IMR-90 (cell line): ENCODE measurements at regions not wholly inside any gene's neighbourhood (a gene's known extent, or its start where the extent isn't known, plus 50 kb on each side); places are given as distances from the start of the nearest gene placed in this dataset.

Experiments
- ATAC-seq: fragments of 200-7000 bp; cut with Tn5 transposase; 2 replicates; pipeline ENCODE4 v1.9.1; 2020; ENCODE audit warnings: low read depth, mild to moderate bottlenecking, moderate library complexity
- BruUV-seq: library from RNA; stranded (reverse); fragments of 400-500 nt; replicated peaks from 2 replicates; lab custom pipeline; 2021; lab: Mats Ljungman, UMichigan
- CTCF ChIA-PET: fragments of 300-600 bp; formaldehyde crosslinking; extraction: SDS; loops from one replicate; lab custom pipeline; 2021; ENCODE audit warnings: antibody characterized with exemption; lab: Yijun Ruan, JAX
- POLR2A ChIA-PET: fragments of 300-600 bp; sonication (Branson Sonifier 250); formaldehyde crosslinking; loops from one replicate; lab custom pipeline; 2022; ENCODE audit warnings: antibody characterized with exemption; ENCODE audit not compliant: unreplicated experiment; lab: Charles Lee
- DNase-seq: peaks from one replicate; pipeline ENCODE4 v3.0.0; 2013
- H2AFZ ChIP-seq: replicated peaks from 2 replicates; pipeline ENCODE3; 2013; ENCODE audit warnings: low read length, mild to moderate bottlenecking; ENCODE audit not compliant: poor library complexity
- H2AK5ac ChIP-seq: 2 replicates; pipeline ENCODE4 v1.6.1; 2013; ENCODE audit warnings: low read depth, low read length, inconsistent platforms
- H2AK9ac ChIP-seq: replicated peaks from 2 replicates; pipeline ENCODE3; 2013; ENCODE audit warnings: mild to moderate bottlenecking, low read depth, low read length, moderate library complexity; ENCODE audit not compliant: poor library complexity
- H2BK120ac ChIP-seq: 2 replicates; pipeline ENCODE4 v1.6.1; 2013; ENCODE audit warnings: low read depth, low read length, inconsistent platforms
- H2BK15ac ChIP-seq: 3 replicates; pipeline ENCODE4 v1.6.1; 2013; ENCODE audit warnings: low read depth, low read length, inconsistent platforms
- H2BK20ac ChIP-seq: 2 replicates; pipeline ENCODE4 v1.6.1; 2013; ENCODE audit warnings: low read depth, mild to moderate bottlenecking, inconsistent platforms, low read length, moderate library complexity
- H2BK5ac ChIP-seq: 2 replicates; pipeline ENCODE4 v1.6.1; 2013; ENCODE audit warnings: mild to moderate bottlenecking, low read depth, low read length, inconsistent platforms; ENCODE audit not compliant: poor library complexity, severe bottlenecking
- H3K14ac ChIP-seq: replicated peaks from 2 replicates; pipeline ENCODE4 v1.6.1; 2013; ENCODE audit warnings: low read depth, low read length, inconsistent platforms
- H3K18ac ChIP-seq: 2 replicates; pipeline ENCODE4 v1.6.1; 2013; ENCODE audit warnings: low read depth, low read length, control low read depth
- H3K23ac ChIP-seq: 2 replicates; pipeline ENCODE4 v1.6.1; 2013; ENCODE audit warnings: low read depth, low read length, inconsistent platforms
- H3K27ac ChIP-seq: 2 replicates; pipeline ENCODE4 v1.5.1; 2013; ENCODE audit warnings: mild to moderate bottlenecking, control low read depth, low read length; ENCODE audit not compliant: insufficient read depth
- H3K27me3 ChIP-seq: 2 replicates; pipeline ENCODE4 v1.6.1; 2013; ENCODE audit warnings: low read length; ENCODE audit not compliant: control insufficient read depth, insufficient read depth
- H3K36me3 ChIP-seq: 2 replicates; pipeline ENCODE4 v1.6.1; 2013; ENCODE audit warnings: low read length, mixed read lengths; ENCODE audit not compliant: control insufficient read depth, insufficient read depth
- H3K4ac ChIP-seq: 2 replicates; pipeline ENCODE4 v1.6.1; 2013; ENCODE audit warnings: low read depth, low read length, inconsistent platforms
- H3K4me1 ChIP-seq: 2 replicates; pipeline ENCODE4 v1.6.1; 2013; ENCODE audit warnings: low read length, mixed read lengths; ENCODE audit not compliant: control insufficient read depth, insufficient read depth
- H3K4me2 ChIP-seq: 2 replicates; pipeline ENCODE4 v1.6.1; 2013; ENCODE audit warnings: low read depth, mild to moderate bottlenecking, control low read depth, low read length, moderate library complexity
- H3K4me3 ChIP-seq: 2 replicates; pipeline ENCODE4 v1.5.1; 2013; ENCODE audit warnings: low read depth, mild to moderate bottlenecking, control low read depth, low read length, moderate library complexity; ENCODE audit not compliant: insufficient read depth
- H3K56ac ChIP-seq: 2 replicates; pipeline ENCODE4 v1.6.1; 2013; ENCODE audit warnings: low read length, inconsistent platforms; ENCODE audit not compliant: insufficient read depth; ENCODE audit errors: extremely low read depth
- H3K79me1 ChIP-seq, 2 experiments: 2 replicates each; pipeline ENCODE4 v1.6.1; 2013; ENCODE audit warnings: low read length in 2 of 2, inconsistent platforms in 1 of 2, low read depth in 1 of 2
- H3K9ac ChIP-seq: 2 replicates; pipeline ENCODE4 v1.6.1; 2013; ENCODE audit warnings: low read depth, low read length, control low read depth
- H3K9me1 ChIP-seq: 2 replicates; pipeline ENCODE4 v1.6.1; 2013; ENCODE audit warnings: low read length, inconsistent platforms; ENCODE audit not compliant: insufficient read depth
- H3K9me3 ChIP-seq: 2 replicates; pipeline ENCODE4 v1.6.1; 2013; ENCODE audit warnings: low read length; ENCODE audit not compliant: control insufficient read depth, insufficient read depth
- H4K20me1 ChIP-seq: 2 replicates; pipeline ENCODE4 v1.6.1; 2013; ENCODE audit warnings: low read length, inconsistent platforms; ENCODE audit not compliant: insufficient read depth
- H4K5ac ChIP-seq: 2 replicates; pipeline ENCODE4 v1.6.1; 2013; ENCODE audit warnings: mild to moderate bottlenecking, low read depth, low read length, control low read depth
- H4K8ac ChIP-seq, 2 experiments: 2 replicates each; pipeline ENCODE4 v1.6.1; 2013; ENCODE audit warnings: low read depth in 2 of 2, low read length in 2 of 2, control low read depth in 1 of 2, inconsistent platforms in 1 of 2
- H4K91ac ChIP-seq: 2 replicates; pipeline ENCODE4 v1.6.1; 2013; ENCODE audit warnings: low read depth, low read length, inconsistent platforms; ENCODE audit not compliant: insufficient read depth
- BHLHE40 ChIP-seq: fragments of 150-350 bp; IDR thresholded peaks from 2 replicates; pipeline ENCODE4 v1.6.1; 2016; ENCODE audit warnings: mild to moderate bottlenecking, low read depth, low read length
- CEBPB ChIP-seq: IDR thresholded peaks from 2 replicates; pipeline ENCODE4 v1.6.1; 2012; ENCODE audit warnings: low read depth, low read length, improper control_type of control experiment
- CHD1 ChIP-seq: IDR thresholded peaks from 2 replicates; pipeline ENCODE4 v1.6.1; 2012; ENCODE audit warnings: low read depth, low read length, improper control_type of control experiment
- CTCF ChIP-seq: conservative IDR thresholded peaks from 2 replicates; pipeline ENCODE4 v1.5.1; 2012; ENCODE audit warnings: mild to moderate bottlenecking, low read depth, low read length, improper control_type of control experiment
- MAFK ChIP-seq: IDR thresholded peaks from 2 replicates; pipeline ENCODE4 v1.6.1; 2012; ENCODE audit warnings: low read depth, low read length, improper control_type of control experiment
- MAZ ChIP-seq: IDR thresholded peaks from 2 replicates; pipeline ENCODE4 v1.6.1; 2012; ENCODE audit warnings: low read depth, mild to moderate bottlenecking, low read length, improper control_type of control experiment, moderate library complexity, borderline replicate concordance
- MXI1 ChIP-seq: IDR thresholded peaks from 2 replicates; pipeline ENCODE4 v1.6.1; 2012; ENCODE audit warnings: low read depth, mild to moderate bottlenecking, low read length, moderate library complexity, borderline replicate concordance
- NFE2L2 ChIP-seq: fragments of 150-350 bp; IDR thresholded peaks from 2 replicates; pipeline ENCODE4 v1.6.1; 2016; ENCODE audit warnings: low read depth, mild to moderate bottlenecking, low read length
- POLR2A ChIP-seq: IDR thresholded peaks from 2 replicates; pipeline ENCODE4 v1.6.1; 2012; ENCODE audit warnings: mild to moderate bottlenecking, low read depth, low read length
- RAD21 ChIP-seq: IDR thresholded peaks from 2 replicates; pipeline ENCODE4 v1.6.1; 2012; ENCODE audit warnings: low read length, improper control_type of control experiment
- RCOR1 ChIP-seq: IDR thresholded peaks from 2 replicates; pipeline ENCODE4 v1.6.1; 2012; ENCODE audit warnings: mild to moderate bottlenecking, low read length, improper control_type of control experiment; ENCODE audit not compliant: insufficient replicate concordance
- RFX5 ChIP-seq: IDR thresholded peaks from 2 replicates; pipeline ENCODE4 v1.8.0; 2012; ENCODE audit warnings: low read depth, mild to moderate bottlenecking, low read length, moderate library complexity
- SMC3 ChIP-seq: fragments of 150-350 bp; IDR thresholded peaks from 2 replicates; pipeline ENCODE4 v1.6.1; 2016; ENCODE audit warnings: low read depth, mild to moderate bottlenecking, antibody characterized with exemption, low read length, moderate library complexity
- WGBS, 2 experiments: methylation state at CpG; one replicate each; pipeline versions ENCODE4 v1.1.5 to v1.1.7; 2013; ENCODE audit warnings: missing lambda C conversion rate in 2 of 2; ENCODE audit not compliant: insufficient read length in 1 of 2; ENCODE audit errors: extremely low coverage in 2 of 2; 5-methylcytosine and 5-hydroxymethylcytosine counted together
- dilution Hi-C: fragments of 300-500 bp; cut with HindIII; formaldehyde crosslinking; loops from one replicate; pipeline ENCODE4 v1.14.3; 2018; ENCODE audit warnings: low sequenced_read_pairs; ENCODE audit not compliant: unreplicated experiment
- in situ Hi-C: fragments of 300-500 bp; cut with MboI; formaldehyde crosslinking; loops from 3 replicates; pipeline ENCODE4 v1.14.3; 2019; ENCODE audit warnings: low sequenced_read_pairs, inconsistent platforms, mixed read lengths
- intact Hi-C: fragments of 100-400 bp; cut with micrococcal nuclease; formaldehyde crosslinking; loops from 2 replicates; pipeline ENCODE4 v1.10.0; 2022
- TF ChIP-seq, protein P1 (sequence below): fragments of 150-350 bp; IDR thresholded peaks from 2 replicates; pipeline ENCODE4 v1.6.1; 2017; ENCODE audit warnings: mild to moderate bottlenecking, antibody characterized with exemption, low read length, low read depth
- TF ChIP-seq, protein P2 (sequence below): fragments of 150-350 bp; IDR thresholded peaks from 2 replicates; pipeline ENCODE4 v1.6.1; 2016; ENCODE audit warnings: low read depth, mild to moderate bottlenecking, low read length, moderate library complexity, borderline replicate concordance

GRCh38 chr5:125202871-125203438 lies 456.5 kb upstream of the ZNF608 start:
- Histone ChIP-seq H3K79me1 (no peaks in the 10 kb centered on the region), H3K4me3 (no peak overlapping the region), H3K9me3 (no peaks in the 10 kb centered on the region), H4K20me1 (no peaks in the 10 kb centered on the region), H4K91ac (no peak overlapping the region), H2AK9ac (no peak overlapping the region), H3K14ac (no peak overlapping the region), H3K9me1 (no peaks in the 10 kb centered on the region), H3K36me3 (no peaks in the 10 kb centered on the region), H3K9ac (no peak overlapping the region), H2BK20ac (no peak overlapping the region), H4K8ac (no peak overlapping the region), H2BK5ac (no peak overlapping the region), H3K27me3 (no peaks in the 10 kb centered on the region), H3K18ac (no peak overlapping the region), H3K27ac (no peak overlapping the region), H2BK120ac (no peak overlapping the region), H3K23ac (no peak overlapping the region), H3K56ac (no peak overlapping the region), H2AK5ac (no peak overlapping the region), H4K5ac (no peak overlapping the region), H3K4me2 (no peak overlapping the region), H3K4ac (no peak overlapping the region), H3K4me1 (peaks cover 1% of the 10 kb centered on the region; the same call in 1 of the 2 replicates), H2BK15ac (no peak overlapping the region), H2AFZ (no peak overlapping the region)
- intact Hi-C loops: no loop called here
- dilution Hi-C loops: no loop called here
- POLR2A ChIA-PET: no interaction called here
- WGBS, 2 experiments: no CpG with 5 or more reads among the region's 2 CpGs
- CTCF ChIA-PET: interaction anchor here (0.6 kb wide), 1 partner anchor 22 kb away, joined by 3 read pairs; no protein-coding TSS in a partner anchor
- TF ChIP-seq NFE2L2 (no peak), MXI1 (no peak), MAZ (no peak), POLR2A (no peak), CTCF (no peak), CEBPB (no peak), MAFK (no peak), RCOR1 (no peak), RAD21 (no peak), CHD1 (no peak), SMC3 (no peak), BHLHE40 (no peak), RFX5 (no peak)
- TF ChIP-seq, protein P1, sequence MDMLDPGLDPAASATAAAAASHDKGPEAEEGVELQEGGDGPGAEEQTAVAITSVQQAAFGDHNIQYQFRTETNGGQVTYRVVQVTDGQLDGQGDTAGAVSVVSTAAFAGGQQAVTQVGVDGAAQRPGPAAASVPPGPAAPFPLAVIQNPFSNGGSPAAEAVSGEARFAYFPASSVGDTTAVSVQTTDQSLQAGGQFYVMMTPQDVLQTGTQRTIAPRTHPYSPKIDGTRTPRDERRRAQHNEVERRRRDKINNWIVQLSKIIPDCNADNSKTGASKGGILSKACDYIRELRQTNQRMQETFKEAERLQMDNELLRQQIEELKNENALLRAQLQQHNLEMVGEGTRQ: no peak
- TF ChIP-seq, protein P2, sequence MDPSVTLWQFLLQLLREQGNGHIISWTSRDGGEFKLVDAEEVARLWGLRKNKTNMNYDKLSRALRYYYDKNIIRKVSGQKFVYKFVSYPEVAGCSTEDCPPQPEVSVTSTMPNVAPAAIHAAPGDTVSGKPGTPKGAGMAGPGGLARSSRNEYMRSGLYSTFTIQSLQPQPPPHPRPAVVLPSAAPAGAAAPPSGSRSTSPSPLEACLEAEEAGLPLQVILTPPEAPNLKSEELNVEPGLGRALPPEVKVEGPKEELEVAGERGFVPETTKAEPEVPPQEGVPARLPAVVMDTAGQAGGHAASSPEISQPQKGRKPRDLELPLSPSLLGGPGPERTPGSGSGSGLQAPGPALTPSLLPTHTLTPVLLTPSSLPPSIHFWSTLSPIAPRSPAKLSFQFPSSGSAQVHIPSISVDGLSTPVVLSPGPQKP: no peak
- DNase-seq: no peak
- in situ Hi-C loops: no loop called here
- BruUV-seq: no TSS peak
- ATAC-seq: no peak
